ENCODE measurements at regions not wholly inside any gene's neighbourhood (a gene's known extent, or its start where the extent isn't known, plus 50 kb on each side); places are given as distances from the start of the nearest gene placed in this dataset.

GRCh38 chr20:24111858-24112257 lies 123.3 kb upstream of the GGTLC1 start:
- no peak for DNase-seq (ENCODE audit: extremely low read depth in 1 of 2, low read depth in 1 of 2)

GRCh38 chr20:24109537-24109936 lies 121.0 kb upstream of the GGTLC1 start:
- no peak for DNase-seq (ENCODE audit: extremely low read depth in 1 of 2, low read depth in 1 of 2)

GRCh38 chr20:24109008-24109407 lies 120.4 kb upstream of the GGTLC1 start:
- no peak for DNase-seq (ENCODE audit: extremely low read depth in 1 of 2, low read depth in 1 of 2)

- no peak for DNase-seq (ENCODE audit: extremely low read depth in 1 of 2, low read depth in 1 of 2)
Observed at GRCh38 chr20:24108581-24108980, 120.0 kb upstream of the GGTLC1 start.

- no peak for DNase-seq (ENCODE audit: extremely low read depth in 1 of 2, low read depth in 1 of 2)
Observed at GRCh38 chr20:24106801-24107445, 118.3 kb upstream of the GGTLC1 start.

- no peak for DNase-seq (ENCODE audit: extremely low read depth in 1 of 2, low read depth in 1 of 2)
Observed at GRCh38 chr20:24106150-24106800, 117.7 kb upstream of the GGTLC1 start.

- no peak for DNase-seq (ENCODE audit: extremely low read depth in 1 of 2, low read depth in 1 of 2)
Observed at GRCh38 chr20:24102749-24103333, 114.3 kb upstream of the GGTLC1 start.

GRCh38 chr20:24102290-24102689 lies 113.7 kb upstream of the GGTLC1 start:
- DNase-seq (ENCODE audit: extremely low read depth in 1 of 2, low read depth in 1 of 2), result no peak

- DNase-seq (ENCODE audit: extremely low read depth in 1 of 2, low read depth in 1 of 2), result peak in 1 of 2 donors; percentile 29
Observed at GRCh38 chr20:24100370-24101011, 111.9 kb upstream of the GGTLC1 start.

GRCh38 chr20:24098886-24099285 lies 110.3 kb upstream of the GGTLC1 start:
- no peak for DNase-seq (ENCODE audit: extremely low read depth in 1 of 2, low read depth in 1 of 2)

- DNase-seq (ENCODE audit: extremely low read depth in 1 of 2, low read depth in 1 of 2), result no peak
Observed at GRCh38 chr20:24097506-24098245, 109.1 kb upstream of the GGTLC1 start.

- no peak for DNase-seq (ENCODE audit: extremely low read depth in 1 of 2, low read depth in 1 of 2)
Observed at GRCh38 chr20:24096864-24097450, 108.4 kb upstream of the GGTLC1 start.

- DNase-seq (ENCODE audit: extremely low read depth in 1 of 2, low read depth in 1 of 2), result no peak
Observed at GRCh38 chr20:24096264-24096663, 107.7 kb upstream of the GGTLC1 start.

- DNase-seq (ENCODE audit: extremely low read depth in 1 of 2, low read depth in 1 of 2), result no peak
Observed at GRCh38 chr20:24095756-24096155, 107.2 kb upstream of the GGTLC1 start.

GRCh38 chr20:24095303-24095702 lies 106.7 kb upstream of the GGTLC1 start:
- DNase-seq (ENCODE audit: extremely low read depth in 1 of 2, low read depth in 1 of 2), result no peak

- no peak for DNase-seq (ENCODE audit: extremely low read depth in 1 of 2, low read depth in 1 of 2)
Observed at GRCh38 chr20:24089576-24089975, 101.0 kb upstream of the GGTLC1 start.

- no peak for DNase-seq (ENCODE audit: extremely low read depth in 1 of 2, low read depth in 1 of 2)
Observed at GRCh38 chr20:24086121-24086520, 97.5 kb upstream of the GGTLC1 start.

GRCh38 chr20:24084281-24084680 lies 95.7 kb upstream of the GGTLC1 start:
- no peak for DNase-seq (ENCODE audit: extremely low read depth in 1 of 2, low read depth in 1 of 2)

- DNase-seq (ENCODE audit: extremely low read depth in 1 of 2, low read depth in 1 of 2), result no peak
Observed at GRCh38 chr20:24081077-24081476, 92.5 kb upstream of the GGTLC1 start.

GRCh38 chr20:24079661-24080412 lies 91.3 kb upstream of the GGTLC1 start:
- no peak for DNase-seq (ENCODE audit: extremely low read depth in 1 of 2, low read depth in 1 of 2)

Data from activated CD8-positive, alpha-beta memory T cell treated with anti-CD3 and anti-CD28 coated beads for 1 hour (primary cell).